ENCODE measurements at regions not wholly inside any gene's neighbourhood (a gene's known extent, or its start where the extent isn't known, plus 50 kb on each side); places are given as distances from the start of the nearest gene placed in this dataset.

DNA sequence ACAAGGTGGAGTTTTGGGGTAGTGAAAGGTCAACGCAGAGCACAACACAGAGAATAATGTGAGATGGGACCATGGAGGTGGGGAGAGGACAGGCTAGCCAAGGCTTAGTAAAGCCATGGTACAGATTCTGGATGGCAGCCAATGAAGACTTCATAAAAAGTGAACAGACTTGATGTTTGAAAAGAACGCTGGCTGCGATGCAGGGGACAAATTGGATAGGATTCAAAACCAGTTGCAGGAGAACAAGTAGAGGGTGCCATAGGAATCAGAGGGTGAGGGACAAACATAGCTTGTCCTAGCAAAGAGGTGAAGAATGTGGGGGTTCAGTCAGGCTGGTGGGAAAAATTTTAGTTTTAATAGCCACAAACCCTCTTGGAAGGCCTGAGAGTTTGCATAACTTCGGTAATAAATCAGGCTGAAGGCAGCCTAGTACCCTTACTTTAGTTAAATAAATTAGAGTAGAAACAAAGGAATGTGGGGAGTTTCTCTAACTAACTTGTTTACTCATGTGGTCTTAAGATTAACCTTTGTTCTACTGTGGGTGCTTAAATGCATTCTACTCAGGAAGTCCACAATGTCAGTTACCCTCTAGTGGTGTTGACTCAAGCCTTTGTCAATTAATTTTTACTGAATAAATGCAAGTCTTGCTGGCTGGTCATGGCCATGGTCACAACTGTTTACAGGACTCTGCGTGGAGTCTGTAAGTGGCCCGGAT, 216.4 kb downstream of the C6orf118 start:
- TF ChIP-seq, protein P1, sequence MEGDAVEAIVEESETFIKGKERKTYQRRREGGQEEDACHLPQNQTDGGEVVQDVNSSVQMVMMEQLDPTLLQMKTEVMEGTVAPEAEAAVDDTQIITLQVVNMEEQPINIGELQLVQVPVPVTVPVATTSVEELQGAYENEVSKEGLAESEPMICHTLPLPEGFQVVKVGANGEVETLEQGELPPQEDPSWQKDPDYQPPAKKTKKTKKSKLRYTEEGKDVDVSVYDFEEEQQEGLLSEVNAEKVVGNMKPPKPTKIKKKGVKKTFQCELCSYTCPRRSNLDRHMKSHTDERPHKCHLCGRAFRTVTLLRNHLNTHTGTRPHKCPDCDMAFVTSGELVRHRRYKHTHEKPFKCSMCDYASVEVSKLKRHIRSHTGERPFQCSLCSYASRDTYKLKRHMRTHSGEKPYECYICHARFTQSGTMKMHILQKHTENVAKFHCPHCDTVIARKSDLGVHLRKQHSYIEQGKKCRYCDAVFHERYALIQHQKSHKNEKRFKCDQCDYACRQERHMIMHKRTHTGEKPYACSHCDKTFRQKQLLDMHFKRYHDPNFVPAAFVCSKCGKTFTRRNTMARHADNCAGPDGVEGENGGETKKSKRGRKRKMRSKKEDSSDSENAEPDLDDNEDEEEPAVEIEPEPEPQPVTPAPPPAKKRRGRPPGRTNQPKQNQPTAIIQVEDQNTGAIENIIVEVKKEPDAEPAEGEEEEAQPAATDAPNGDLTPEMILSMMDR (IDR thresholded peaks at IDR 0.05; ENCODE audit: low read depth, low read length, poor library complexity, severe bottlenecking): no peak
- no peak for TF ChIP-seq EZH2phosphoT487 (IDR thresholded peaks at IDR 0.05; ENCODE audit: borderline replicate concordance, low read length)
